ENCODE measurements at regions not wholly inside any gene's neighbourhood (a gene's known extent, or its start where the extent isn't known, plus 50 kb on each side); places are given as distances from the start of the nearest gene placed in this dataset.

- H3K14ac ChIP-seq (ENCODE audit: insufficient read length), result no peak overlapping the region
- CTCF ChIA-PET (ENCODE audit: partially characterized antibody), result interaction anchor here (1.2 to 1.3 kb wide), 3 partner anchors 44 to 1330 kb away, joined by 3 read pairs; no protein-coding TSS in a partner anchor
These were observed 1539.2 kb upstream of the PIK3C3 start for GRCh38 chr18:40415821-40416220.

More at GRCh38 chr18:40415821-40416220, 1539.2 kb upstream of the PIK3C3 start:
- Histone ChIP-seq H3K18ac (ENCODE audit: extremely low read depth, low read length) (no peak overlapping the region), H2BK5ac (ENCODE audit: low read depth, low read length) (no peak overlapping the region), H3K27me3 (replicated peaks in 1 of 4; ENCODE audit: control insufficient read depth in 3 of 4, extremely low read depth in 1 of 4, insufficient read depth in 3 of 4, low read length in 3 of 4) (no peaks in the 10 kb centered on the region), H3K4ac (replicated peaks; ENCODE audit: insufficient read length, low read depth, low read length) (no peak overlapping the region), H3K9ac (replicated peaks in 1 of 4; ENCODE audit: extremely low read depth in 1 of 4, low read depth in 3 of 4, low read length in 3 of 4) (no peak overlapping the region), H2BK120ac (replicated peaks; ENCODE audit: low read depth, low read length) (no peak overlapping the region), H3K79me1 (ENCODE audit: low read depth, low read length) (no peaks in the 10 kb centered on the region), H3K4me2 (ENCODE audit: insufficient read depth in 1 of 2, low read depth in 2 of 2, low read length in 2 of 2) (no peak overlapping the region), H3K9me3 (ENCODE audit: insufficient read depth in 2 of 2, low read depth in 1 of 2, low read length in 1 of 2) (no peaks in the 10 kb centered on the region), H4K20me1 (replicated peaks in 1 of 2; ENCODE audit: control insufficient read depth in 1 of 2, insufficient read depth in 2 of 2, low read length in 2 of 2) (no peaks in the 10 kb centered on the region), H3K4me3 (ENCODE audit: extremely low read depth in 1 of 4, insufficient read depth in 2 of 4, low read depth in 3 of 4, low read length in 4 of 4) (no peak overlapping the region), H3K4me1 (replicated peaks in 1 of 4; ENCODE audit: control insufficient read depth in 3 of 4, insufficient read depth in 4 of 4, low read length in 3 of 4) (no peaks in the 10 kb centered on the region), H3K23me2 (ENCODE audit: low read depth, low read length) (no peaks in the 10 kb centered on the region), H3K36me3 (ENCODE audit: control insufficient read depth in 2 of 4, insufficient read depth in 4 of 4, low read length in 3 of 4) (no peaks in the 10 kb centered on the region), H2BK12ac (ENCODE audit: low read depth, low read length) (no peak overlapping the region), H3K79me2 (ENCODE audit: control insufficient read depth in 1 of 2, insufficient read depth in 2 of 2, low read length in 2 of 2) (no peaks in the 10 kb centered on the region), H2AFZ (ENCODE audit: low read length) (no peak overlapping the region), H3K27ac (ENCODE audit: low read depth, low read length) (no peak overlapping the region), H4K8ac (ENCODE audit: extremely low read depth, insufficient read depth, low read length) (no peak overlapping the region), H2BK15ac (ENCODE audit: low read length) (no peak overlapping the region), H3K56ac (replicated peaks; ENCODE audit: insufficient read length, low read depth, low read length) (no peak overlapping the region), H4K91ac (replicated peaks; ENCODE audit: insufficient read length, low read length) (no peak overlapping the region), H3K23ac (ENCODE audit: insufficient read length) (no peak overlapping the region), H2BK20ac (ENCODE audit: low read length) (no peak overlapping the region), H2AK5ac (ENCODE audit: low read depth, low read length) (no peak overlapping the region), H4K5ac (ENCODE audit: insufficient read length, low read depth, low read length) (no peak overlapping the region)
- POLR2A ChIA-PET (ENCODE audit: partially characterized antibody), result no interaction called here
- TF ChIP-seq ASH2L (IDR thresholded peaks at IDR 0.05; ENCODE audit: low read length) (no peak), MAFK (IDR thresholded peaks at IDR 0.05; ENCODE audit: low read depth, low read length) (peak; percentile 67; the same call in 1 of the 2 replicates)
- FAIRE-seq, result no peak
- DNase-seq (ENCODE audit: low read depth in 1 of 2, low spot score in 2 of 2), result no peak
- 82% methylated on average over 3 of the region's 3 CpGs; no CpG with 5 or more reads in 1 of the 2 experiments for WGBS, 2 experiments (ENCODE audit: extremely low coverage in 1 of 2, insufficient coverage in 1 of 2, insufficient read length in 1 of 2, insufficient replicate concordance in 2 of 2, low coverage in 1 of 2, low lambda C conversion rate in 2 of 2, missing lambda C conversion rate in 1 of 2)

Data from H1 (cell line).